HG03097 (cell line): ENCODE measurements at regions not wholly inside any gene's neighbourhood (a gene's known extent, or its start where the extent isn't known, plus 50 kb on each side); places are given as distances from the start of the nearest gene placed in this dataset.
A peak's percentile ranks its signal among the peaks of the same experiment; 100 is the strongest.
"Not testable (repeated sequence)": the region's sequence is repeated elsewhere in the genome, so short reads cannot be mapped to it uniquely, and the experiment has no call there.

Experiments used
- ATAC-seq: cut with Tn5 transposase; IDR thresholded peaks from one replicate; pipeline ENCODE4 v1.9.1; 2021; ENCODE audit not compliant: unreplicated experiment, low FRiP score

DNA sequence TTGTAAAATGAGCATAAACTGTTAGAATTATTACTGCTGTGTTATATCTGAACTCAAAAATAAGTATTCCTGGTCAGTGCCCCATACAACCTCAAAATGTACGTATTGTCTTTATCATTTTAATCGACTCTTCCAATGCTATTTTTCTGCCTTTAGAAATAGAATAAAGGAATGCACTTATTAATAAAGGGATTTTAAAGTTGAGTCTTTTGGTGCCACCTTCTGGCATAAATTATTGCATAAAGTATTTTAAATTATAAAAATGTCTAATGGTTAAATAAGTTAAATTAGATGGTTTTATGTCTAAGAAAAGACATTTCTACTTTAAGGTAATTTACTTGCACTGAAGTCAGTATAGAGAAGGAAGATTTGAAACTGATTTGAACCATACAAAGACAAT, 424.0 kb upstream of the NDST4 start:
- no peak for ATAC-seq

DNA sequence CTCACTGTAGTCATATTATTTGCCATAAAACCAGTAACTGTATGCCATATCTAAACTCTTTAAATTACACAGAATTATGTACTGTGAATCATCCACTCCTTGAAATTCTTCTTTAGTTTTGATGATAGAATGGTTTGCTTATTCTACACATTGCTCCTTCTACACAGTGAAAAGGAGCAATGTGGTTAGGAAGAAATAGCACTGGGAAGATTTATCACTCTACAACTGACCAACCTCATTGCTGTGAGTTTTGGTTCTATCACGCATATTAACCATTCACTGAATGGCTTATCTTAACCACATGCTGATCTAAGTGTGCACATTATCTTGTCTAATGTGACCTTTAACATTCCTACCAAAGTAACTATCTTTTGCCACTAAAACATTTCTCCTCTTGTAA, 415.7 kb upstream of the NDST4 start:
- ATAC-seq, result no peak

DNA sequence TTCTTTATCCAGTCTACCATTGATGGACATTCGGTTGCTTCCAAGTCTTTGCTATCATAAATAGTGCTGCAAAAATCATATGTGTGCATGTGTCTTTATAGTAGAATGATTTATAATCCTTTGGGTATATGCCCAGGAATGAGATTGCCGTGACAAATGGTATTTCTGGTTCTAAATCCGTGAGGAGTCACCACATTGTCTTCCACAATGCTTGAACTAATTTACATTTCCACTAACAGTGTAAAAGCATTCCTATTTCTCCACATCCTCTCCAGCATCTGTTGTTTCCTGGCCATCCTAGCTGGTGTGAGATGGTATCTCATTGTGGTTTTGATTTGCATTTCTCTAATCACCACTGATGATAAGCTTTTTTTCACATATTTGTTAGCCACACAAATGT, 406.1 kb upstream of the NDST4 start:
- ATAC-seq, result not testable (repeated sequence)

DNA sequence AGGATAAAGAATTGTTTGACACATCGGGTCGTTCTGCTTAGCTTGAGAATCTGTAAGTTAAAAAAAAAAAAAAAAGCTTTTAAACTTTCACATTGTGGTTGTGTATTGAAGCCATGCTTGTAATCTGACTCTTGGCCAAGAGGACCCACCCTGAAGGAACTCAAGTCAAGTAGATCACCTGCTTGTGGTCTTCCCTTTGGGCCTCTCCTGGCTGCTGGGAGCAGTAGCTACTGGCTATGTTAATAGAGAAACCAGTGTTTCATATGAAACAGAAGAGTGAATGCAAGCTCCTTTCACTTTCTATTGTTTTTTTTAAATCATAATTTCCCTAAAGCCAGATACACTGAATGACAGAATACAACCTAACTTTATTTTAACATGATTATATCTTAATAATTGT, 402.4 kb upstream of the NDST4 start:
- ATAC-seq, result peak; percentile 99

DNA sequence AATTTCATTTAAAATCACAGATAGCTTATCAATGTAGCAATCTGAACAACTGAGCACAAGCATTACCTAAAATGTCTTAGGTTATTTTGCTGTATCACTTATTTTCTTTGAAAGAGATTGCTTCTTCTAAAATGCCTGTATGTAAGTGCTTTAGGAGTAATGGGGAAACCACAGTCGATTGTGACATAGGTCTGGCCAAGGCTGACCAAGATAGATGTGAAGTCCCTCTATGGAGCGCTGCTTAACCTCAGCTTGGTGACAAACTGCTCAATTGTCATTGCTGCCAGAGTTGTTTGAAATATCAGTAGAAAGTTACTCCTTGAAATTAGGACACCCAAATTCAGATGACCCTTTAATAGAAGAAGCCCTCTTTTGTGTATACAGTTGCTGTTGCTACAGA, 401.9 kb upstream of the NDST4 start:
- ATAC-seq, result peak; percentile 6

DNA sequence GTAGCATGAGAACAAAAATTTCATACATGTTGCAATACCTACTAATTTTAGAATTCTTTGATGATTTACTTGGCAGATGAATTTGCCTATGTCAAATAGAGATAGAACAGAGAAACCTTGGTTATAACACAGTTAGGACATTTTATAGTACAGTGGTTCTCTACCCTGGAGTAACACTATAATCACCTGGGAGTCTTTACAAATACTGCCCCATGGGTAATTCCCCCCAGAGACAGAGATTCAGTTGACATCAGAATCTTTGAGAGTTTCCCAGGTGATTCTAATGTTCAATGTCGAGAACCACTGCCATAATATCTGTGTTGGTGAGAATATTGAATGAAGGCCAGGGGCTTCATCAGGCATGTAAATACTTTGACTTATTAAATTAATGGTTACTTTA, 401.3 kb upstream of the NDST4 start:
- ATAC-seq, result no peak

DNA sequence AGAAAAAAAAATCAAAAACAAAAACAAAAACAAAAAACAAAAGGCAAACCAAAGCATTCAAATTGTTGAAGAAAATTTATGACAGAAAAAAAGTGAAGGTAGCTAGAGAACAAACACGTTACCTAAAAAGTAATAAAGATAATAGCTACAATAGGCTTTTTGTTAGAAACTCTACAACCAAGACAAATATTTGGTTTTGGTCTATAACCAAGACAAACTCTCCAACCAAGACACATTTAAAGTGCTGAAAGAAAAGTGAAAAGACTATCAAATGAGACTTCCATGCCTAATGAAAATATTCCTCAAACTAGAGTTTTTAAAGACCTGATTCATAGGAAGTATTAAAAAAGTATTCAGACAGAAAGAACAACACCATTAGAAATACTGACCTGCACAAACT, 391.9 kb upstream of the NDST4 start:
- no peak for ATAC-seq

DNA sequence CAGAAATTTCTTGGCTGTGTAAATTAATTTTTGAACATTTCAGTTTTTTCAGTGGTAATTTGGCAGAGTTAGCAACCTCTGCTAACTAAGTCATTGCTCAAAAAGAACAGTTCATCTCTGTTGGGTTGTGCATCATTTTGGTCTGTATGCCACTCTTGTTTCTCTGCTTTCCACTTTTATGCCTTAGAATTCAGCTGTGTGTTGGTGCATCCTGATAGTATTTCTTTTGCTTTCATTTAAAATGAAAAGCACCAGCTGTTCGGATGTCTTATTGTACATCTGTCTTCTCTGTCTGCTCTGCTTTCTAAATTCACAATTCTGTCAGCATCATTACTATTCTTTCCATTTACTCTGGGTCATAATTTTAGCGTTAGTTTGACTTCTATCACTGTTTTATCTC, 388.2 kb upstream of the NDST4 start:
- no peak for ATAC-seq

DNA sequence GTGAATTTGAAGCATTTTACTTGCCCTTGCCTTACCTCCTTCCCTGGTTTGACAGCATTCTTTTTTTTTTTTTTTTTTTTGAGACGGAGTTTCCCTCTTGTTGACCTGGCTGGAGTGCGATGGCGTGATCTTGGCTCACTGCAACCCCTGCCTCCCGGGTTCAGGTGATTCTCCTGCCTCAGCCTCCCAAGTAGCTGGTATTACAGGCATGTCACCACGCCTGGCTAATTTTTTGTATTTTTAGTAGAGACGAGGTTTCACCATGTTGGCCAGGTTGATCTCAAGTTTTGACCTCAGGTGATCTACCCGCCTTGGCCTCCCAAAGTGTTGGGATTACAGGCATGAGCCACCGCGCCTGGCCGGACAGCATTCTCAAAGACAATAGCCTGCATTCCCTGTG, 380.4 kb upstream of the NDST4 start:
- ATAC-seq, result not testable (repeated sequence)

DNA sequence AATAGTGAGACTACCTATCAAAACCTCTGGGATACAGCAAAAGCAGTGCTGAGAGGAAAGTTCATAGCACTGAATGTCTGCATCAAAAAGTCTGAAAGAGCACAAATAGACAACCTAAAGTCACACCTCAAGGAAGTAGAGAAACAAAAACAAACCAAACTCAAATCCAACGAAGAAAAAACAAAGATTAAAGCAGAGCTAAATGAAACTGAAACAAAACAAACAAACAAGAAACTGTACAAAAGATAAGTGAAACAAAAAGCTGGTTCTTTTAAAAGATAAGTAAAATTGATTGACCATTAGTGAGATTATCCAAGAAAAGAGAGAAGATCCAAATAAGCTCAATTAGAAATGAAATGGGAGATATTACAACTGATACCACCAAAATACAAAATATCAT, 378.3 kb upstream of the NDST4 start:
- no peak for ATAC-seq

DNA sequence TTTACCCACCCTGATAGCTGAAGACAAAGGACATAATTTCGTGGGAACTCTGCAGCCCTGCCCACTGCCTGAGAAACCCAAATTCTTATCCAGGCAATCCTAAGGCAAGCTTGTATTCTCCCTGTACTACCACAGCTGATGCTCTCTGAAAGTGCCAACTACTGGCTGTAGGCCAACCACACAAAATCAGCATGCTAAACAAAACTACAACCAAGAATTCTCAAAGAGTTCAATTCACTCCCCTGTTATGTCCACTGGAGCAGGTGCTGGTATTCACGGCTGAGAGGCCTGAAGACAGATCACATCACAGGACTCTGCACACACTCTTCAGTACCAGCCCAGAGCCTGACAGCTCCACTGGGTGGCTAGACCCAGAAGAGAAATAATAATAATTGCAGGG, 375.9 kb upstream of the NDST4 start:
- ATAC-seq, result no peak

DNA sequence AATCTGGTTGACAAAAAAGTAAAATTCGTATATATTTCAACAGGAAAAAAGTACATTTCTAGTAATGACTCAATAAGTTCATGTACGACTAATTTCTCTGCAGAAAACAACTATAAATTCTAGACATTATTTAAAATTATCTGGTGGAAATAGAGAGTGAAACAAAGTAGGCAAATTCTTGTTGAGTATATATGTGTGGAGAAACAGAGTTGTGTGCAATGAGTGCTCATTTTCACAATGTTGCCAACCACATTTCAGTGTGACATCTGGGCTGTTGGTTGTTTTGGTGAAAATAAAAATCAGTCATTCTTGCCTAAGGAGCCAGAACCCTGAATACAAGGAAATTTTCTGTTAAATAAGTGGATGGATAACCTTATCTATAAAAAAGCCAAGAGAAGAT, 372.0 kb upstream of the NDST4 start:
- ATAC-seq, result no peak

DNA sequence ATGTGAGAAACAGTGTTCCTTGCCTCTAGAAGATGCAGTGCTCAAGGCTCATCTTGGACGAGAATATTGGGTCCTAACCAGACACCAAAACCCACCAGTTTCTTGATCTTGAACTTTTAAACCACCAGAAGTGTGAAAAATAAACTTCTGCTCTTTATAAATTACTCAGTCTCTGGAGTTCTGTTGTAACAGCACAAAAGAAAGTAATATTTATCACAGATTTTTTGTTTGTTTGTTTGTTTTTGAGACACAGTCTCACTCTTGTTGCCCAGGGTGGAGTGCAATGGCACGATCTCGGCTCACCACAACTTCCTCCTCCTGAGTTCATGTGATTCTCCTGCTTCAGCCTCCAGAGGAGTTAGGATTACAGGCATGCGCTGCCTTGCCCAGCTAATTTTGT, 371.1 kb upstream of the NDST4 start:
- ATAC-seq, result no peak

DNA sequence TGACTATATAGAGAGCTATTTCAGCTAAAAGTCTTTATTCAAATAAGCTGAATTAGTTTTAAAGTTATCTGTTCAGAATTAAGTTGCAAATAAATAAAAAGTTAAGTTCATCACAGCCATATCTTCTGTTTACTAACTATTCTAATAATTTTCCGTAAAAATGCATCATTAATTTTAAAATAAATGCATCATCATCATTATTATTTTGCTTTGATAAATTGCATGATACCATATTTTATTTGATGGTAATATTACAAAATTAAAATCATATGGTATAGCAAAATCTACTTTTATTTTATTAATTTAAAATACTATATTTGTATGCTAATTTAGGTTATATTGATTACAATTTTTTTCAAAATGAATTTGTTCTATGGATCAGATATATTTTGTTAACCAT, 357.3 kb upstream of the NDST4 start:
- no peak for ATAC-seq

DNA sequence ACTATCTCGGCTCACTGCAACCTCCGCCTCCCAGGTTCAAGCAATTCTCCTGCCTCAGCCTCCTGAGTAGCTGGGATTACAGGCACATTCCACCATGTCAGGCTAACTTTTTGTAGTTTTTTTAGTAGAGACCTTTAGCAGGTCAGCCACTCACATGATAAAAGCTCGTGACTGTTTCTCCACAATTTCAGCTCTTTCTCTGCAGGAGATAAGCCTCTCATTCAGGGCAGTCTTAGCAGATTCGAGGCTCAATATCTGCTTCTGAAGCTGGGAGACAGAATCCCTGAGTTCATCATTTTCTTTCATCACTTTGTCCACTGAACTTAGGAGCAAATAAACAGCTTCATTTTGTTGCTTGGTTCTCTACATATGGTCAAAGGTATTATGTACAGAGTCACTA, 345.9 kb upstream of the NDST4 start:
- not testable (repeated sequence) for ATAC-seq

DNA sequence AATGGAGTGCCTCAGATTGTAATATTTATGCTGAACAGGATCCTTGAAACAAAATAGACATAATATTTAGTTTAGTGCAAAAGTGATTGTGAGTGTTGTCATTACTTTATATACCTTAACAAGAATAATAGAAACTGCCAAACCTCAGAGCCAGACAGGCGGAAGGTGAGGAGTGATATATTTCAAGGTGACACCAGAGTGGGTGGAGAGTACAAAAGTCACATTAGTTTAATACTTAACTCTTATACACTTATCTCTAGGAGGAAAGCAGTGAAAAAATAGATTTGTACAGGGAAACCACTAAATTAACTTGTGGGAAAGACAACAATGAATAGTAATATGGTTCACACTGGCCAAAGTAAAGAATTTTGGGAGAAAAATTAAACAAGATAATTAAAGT, 342.8 kb upstream of the NDST4 start:
- no peak for ATAC-seq

DNA sequence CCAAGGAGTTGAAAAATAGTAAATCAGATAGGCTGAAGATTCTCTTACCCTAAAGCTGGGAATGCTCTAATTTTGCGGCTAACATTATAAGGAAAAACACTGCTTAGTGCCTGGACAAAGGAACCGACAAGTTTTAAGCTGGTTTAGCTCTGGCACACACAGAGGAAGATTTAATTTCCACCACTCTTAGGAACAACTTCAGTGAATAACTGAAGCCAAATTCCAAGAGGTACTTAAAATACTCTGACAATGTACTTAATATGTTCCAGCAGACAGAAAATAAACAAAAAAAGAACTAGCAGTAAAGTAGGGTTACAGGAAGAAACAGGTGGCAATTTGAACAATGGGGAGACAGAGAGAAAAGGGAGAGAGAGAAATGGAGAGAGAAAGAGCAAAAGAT, 340.8 kb upstream of the NDST4 start:
- ATAC-seq, result no peak

DNA sequence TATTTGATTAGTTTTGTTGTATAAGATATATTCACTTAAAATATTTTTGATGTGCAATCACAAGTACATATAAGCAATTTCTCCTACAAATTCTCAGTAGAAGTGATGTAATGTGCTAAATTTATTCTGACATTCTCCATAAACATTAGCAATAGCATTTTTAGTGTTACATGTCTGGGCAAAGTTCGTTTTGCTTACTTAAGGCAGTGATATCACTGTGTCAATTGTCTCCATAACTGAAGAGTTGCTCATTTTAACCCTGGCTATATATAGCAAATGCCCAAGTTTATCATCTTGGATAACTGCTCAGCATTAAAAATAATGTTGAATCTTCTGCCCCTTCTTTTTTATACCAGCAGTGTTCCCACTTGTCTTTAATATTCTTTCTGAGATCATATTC, 340.0 kb upstream of the NDST4 start:
- ATAC-seq, result no peak

DNA sequence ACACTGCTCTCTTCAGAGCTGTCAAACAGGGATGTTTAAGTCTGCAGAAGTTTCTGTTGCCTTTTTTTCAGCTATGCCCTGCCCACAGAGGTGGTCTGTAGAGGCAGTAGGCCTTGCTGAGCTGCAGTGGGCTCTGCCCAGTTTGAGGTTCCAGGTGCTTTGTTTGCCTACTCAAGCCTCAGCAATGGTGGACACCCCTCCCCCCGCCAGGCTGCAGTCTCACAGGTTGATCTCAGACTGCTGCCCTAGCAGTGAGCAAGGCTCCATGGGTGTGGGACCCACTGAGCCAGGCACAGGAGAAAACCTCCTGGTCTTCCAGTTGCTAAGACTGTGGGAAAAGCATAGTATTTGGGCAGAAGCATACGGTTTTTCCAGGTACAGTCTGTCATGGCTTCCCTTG, 338.8 kb upstream of the NDST4 start:
- not testable (repeated sequence) for ATAC-seq

DNA sequence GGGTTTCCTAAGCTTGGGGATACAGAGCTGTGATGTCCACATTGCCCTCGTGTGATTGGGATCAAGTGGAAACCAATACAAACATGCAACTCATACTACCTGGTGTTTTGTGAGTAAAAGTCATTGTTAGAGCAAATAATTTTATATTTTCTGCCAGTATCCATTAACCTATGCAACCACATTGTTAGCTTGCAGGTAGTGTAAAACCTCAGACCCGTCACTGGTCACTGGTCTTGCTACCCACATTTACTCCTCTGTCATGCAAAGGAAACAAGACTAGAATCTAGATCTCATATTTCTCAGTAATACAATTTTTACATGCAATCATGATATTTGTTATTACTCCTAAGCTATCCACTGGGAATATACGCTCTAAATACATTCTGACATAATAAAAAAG, 324.3 kb upstream of the NDST4 start:
- ATAC-seq, result no peak

DNA sequence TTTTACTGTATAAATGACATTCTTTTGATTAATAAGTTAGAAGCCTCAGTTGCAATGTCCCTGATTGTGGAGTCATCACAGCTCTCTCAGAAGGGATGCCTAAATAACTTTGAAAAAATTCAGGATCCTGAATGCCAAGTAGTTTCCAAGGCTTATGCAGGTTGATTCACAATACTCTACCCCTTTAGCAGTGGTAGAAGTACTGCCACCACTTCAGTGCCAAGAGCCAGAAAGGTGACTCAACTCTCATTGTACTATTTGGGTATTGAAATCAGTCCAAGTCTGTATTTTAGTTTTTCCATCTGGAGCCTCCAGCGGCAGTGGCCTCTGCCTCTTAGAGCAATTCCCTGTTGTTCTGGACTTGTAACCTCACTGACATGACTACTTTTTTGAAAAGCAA, 320.1 kb upstream of the NDST4 start:
- no peak for ATAC-seq

DNA sequence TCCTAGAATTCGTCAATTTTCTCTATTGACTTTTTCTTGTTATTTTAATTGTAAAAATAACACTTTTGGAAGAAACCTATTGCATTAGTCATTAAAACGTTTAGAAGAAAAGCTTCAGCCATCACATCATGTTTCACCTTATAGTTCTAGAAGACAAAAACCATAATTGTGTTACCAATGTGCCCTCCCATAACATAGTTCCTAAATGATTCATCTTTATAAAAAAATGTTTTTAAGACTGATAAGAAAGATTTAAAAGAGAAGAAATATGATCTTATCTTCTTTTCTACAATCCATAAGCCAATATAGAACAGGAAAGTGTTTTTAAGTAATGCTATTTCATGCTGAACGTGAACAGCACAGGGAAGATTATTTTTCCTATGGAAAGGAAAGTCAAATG, 316.6 kb upstream of the NDST4 start:
- ATAC-seq, result no peak

DNA sequence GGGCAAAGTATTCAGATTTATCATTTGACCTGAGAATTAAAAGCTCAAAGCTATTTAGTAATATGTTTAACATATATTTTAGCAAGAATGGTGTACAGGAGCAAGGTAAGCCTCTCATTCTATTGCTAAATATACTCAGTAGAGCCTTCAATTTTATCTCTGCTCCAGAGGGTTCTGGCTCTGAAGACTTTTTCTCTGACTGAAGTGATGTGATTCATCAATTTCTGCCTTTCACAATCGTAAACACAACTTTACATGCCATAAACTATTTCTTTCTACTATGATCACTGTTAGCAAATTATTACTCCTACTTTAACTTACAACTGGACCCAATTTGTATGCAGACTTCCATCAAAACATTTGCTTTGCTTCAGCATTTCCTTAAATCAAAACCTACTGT, 315.0 kb upstream of the NDST4 start:
- ATAC-seq, result no peak

DNA sequence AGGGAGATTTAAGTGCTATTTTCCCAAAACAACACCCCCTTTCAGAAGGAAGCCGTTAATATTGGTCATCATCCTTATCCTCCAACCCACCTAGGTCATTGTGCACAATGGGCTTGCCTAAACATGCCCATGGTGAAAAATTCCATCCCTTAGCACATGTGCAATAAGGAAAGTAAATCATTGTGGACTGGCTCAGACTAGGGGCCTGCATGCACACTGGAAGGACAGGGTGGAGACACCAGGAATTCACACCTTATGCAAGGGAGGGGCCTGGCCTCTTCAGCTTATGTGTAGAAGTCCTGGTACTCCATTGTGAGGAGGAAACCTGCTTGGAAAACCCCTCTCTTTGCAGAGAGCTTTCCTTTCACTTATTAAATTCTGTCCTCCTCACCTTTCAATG, 311.4 kb upstream of the NDST4 start:
- no peak for ATAC-seq
